ENCODE measurements at regions not wholly inside any gene's neighbourhood (a gene's known extent, or its start where the extent isn't known, plus 50 kb on each side); places are given as distances from the start of the nearest gene placed in this dataset.
"Not testable (repeated sequence)": the region's sequence is repeated elsewhere in the genome, so short reads cannot be mapped to it uniquely, and the experiment has no call there.

- no peak for TF ChIP-seq ATF2 (IDR thresholded peaks at IDR 0.05; ENCODE audit: low read length)
These were observed 72.0 kb upstream of the RESF1 start (continued) for GRCh38 chr12:31887109-31887811.

GRCh38 chr12:31882682-31883081 is 76.5 kb upstream of the RESF1 start:
- not testable (repeated sequence) for H3K18ac ChIP-seq (ENCODE audit: extremely low read depth, low read length); H3K4me2 ChIP-seq (ENCODE audit: insufficient read depth in 1 of 2, low read depth in 2 of 2, low read length in 2 of 2); H2BK20ac ChIP-seq (ENCODE audit: low read length); H3K79me1 ChIP-seq (ENCODE audit: low read depth, low read length); H3K4ac ChIP-seq (replicated peaks; ENCODE audit: insufficient read length, low read depth, low read length); FAIRE-seq; H4K91ac ChIP-seq (replicated peaks; ENCODE audit: insufficient read length, low read length); H3K4me1 ChIP-seq (replicated peaks in 1 of 4; ENCODE audit: control insufficient read depth in 3 of 4, insufficient read depth in 4 of 4, low read length in 3 of 4); H3K56ac ChIP-seq (replicated peaks; ENCODE audit: insufficient read length, low read depth, low read length); H3K27ac ChIP-seq (ENCODE audit: low read depth, low read length); H3K14ac ChIP-seq (ENCODE audit: insufficient read length); H3K79me2 ChIP-seq (ENCODE audit: control insufficient read depth in 1 of 2, insufficient read depth in 2 of 2, low read length in 2 of 2); H2BK15ac ChIP-seq (ENCODE audit: low read length); H3K23ac ChIP-seq (ENCODE audit: insufficient read length); H3K36me3 ChIP-seq (ENCODE audit: control insufficient read depth in 2 of 4, insufficient read depth in 4 of 4, low read length in 3 of 4); H2AFZ ChIP-seq (ENCODE audit: low read length); H2BK120ac ChIP-seq (replicated peaks; ENCODE audit: low read depth, low read length); H2BK12ac ChIP-seq (ENCODE audit: low read depth, low read length); H2AK5ac ChIP-seq (ENCODE audit: low read depth, low read length); H3K4me3 ChIP-seq (ENCODE audit: extremely low read depth in 1 of 4, insufficient read depth in 2 of 4, low read depth in 3 of 4, low read length in 4 of 4); H3K23me2 ChIP-seq (ENCODE audit: low read depth, low read length); H2BK5ac ChIP-seq (ENCODE audit: low read depth, low read length); H4K20me1 ChIP-seq (replicated peaks in 1 of 2; ENCODE audit: control insufficient read depth in 1 of 2, insufficient read depth in 2 of 2, low read length in 2 of 2); H4K8ac ChIP-seq (ENCODE audit: extremely low read depth, insufficient read depth, low read length); H3K9ac ChIP-seq (replicated peaks in 1 of 4; ENCODE audit: extremely low read depth in 1 of 4, low read depth in 3 of 4, low read length in 3 of 4); H4K5ac ChIP-seq (ENCODE audit: insufficient read length, low read depth, low read length); H3K27me3 ChIP-seq (replicated peaks in 1 of 4; ENCODE audit: control insufficient read depth in 3 of 4, extremely low read depth in 1 of 4, insufficient read depth in 3 of 4, low read length in 3 of 4); DNase-seq (ENCODE audit: low read depth in 1 of 2, low spot score in 2 of 2)
- CTCF ChIA-PET (ENCODE audit: partially characterized antibody) = interaction anchor here (1.2 kb wide), 1 partner anchor 14 kb away, joined by 5 read pairs; no protein-coding TSS in a partner anchor
- POLR2A ChIA-PET (ENCODE audit: partially characterized antibody) = interaction anchor here (1.2 kb wide), 1 partner anchor 560 kb away, joined by 3 read pairs; no protein-coding TSS in a partner anchor
- WGBS, 2 experiments (ENCODE audit: extremely low coverage in 1 of 2, insufficient coverage in 1 of 2, insufficient read length in 1 of 2, insufficient replicate concordance in 2 of 2, low coverage in 1 of 2, low lambda C conversion rate in 2 of 2, missing lambda C conversion rate in 1 of 2) = 84% methylated on average over 6 of the region's 6 CpGs; no CpG with 5 or more reads in 1 of the 2 experiments
- H3K9me3 ChIP-seq (ENCODE audit: insufficient read depth in 2 of 2, low read depth in 1 of 2, low read length in 1 of 2) = peaks cover 11 to 12% of the 10 kb centered on the region in 2 experiments; a peak in 3 of 4 replicates

All from H1 (cell line).